Cardiac septum (tissue), 1 donor: ENCODE measurements at regions not wholly inside any gene's neighbourhood (a gene's known extent, or its start where the extent isn't known, plus 50 kb on each side); places are given as distances from the start of the nearest gene placed in this dataset.
"Not testable (repeated sequence)": the region's sequence is repeated elsewhere in the genome, so short reads cannot be mapped to it uniquely, and the experiment has no call there.

Source experiments
- DNase-seq: peaks from one replicate; pipeline ENCODE4 v3.0.0-alpha.2; 2020; ENCODE audit warnings: low spot score
- intact Hi-C: fragments of 100-400 bp; cut with DNase I; formaldehyde crosslinking; loops from one replicate; pipeline ENCODE4 v1.14.0; 2022
- donor health status: DM: no; HTN: no; CAD: no.

DNA sequence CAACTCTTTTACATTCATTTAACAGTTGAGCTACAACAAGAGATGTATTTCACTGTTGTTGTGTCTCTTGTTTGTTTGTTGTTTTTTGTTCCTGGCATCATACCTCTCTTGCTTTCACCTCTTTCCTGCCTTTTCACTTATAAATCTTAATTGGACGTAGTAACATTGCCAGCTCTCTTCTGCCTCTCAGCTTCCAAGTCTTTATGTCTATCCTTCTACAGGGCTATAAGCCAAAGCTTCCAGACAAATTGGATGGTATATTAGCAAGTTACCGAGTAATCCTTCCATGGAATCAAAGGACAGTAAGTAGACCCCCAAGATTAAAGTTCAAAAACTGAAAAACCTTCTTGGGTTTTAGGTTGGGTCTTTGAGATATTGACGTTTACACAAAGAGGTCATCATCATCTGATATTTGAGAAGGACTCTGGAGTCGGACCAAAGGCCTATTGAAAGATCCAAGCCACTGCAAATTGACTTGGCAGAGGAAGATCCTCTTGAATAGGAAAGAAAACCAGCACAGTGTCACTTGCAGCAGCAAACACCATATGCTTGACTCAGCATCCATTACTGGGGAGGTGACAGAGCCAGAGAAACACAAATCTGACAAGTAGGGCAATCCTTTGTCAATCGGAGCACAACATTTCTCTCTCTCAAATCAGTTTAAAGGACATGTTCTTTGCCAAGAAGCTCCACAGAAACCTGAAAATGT, 648.5 kb upstream of the NR2F2 start:
- intact Hi-C loops = no loop called here
- no peak for DNase-seq

DNA sequence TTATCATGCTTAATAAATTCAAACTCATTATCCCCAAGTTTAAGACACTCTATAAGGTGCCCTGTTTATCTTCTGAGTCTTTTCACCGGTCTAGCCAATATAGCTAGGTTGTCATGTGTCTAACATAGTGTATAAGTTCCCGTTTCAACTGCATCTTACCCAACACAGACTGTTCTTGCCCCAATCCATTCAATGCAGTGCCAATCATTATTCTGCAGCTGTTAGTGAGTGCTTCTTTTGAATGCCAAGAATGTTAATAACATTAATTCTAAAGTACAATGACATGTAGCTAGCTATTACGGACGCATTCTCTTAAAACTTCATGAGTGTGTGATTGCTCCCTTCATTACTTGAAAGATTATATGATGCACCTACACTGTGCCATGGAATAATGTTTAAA, 646.4 kb upstream of the NR2F2 start:
- intact Hi-C loops = no loop called here
- DNase-seq = no peak

DNA sequence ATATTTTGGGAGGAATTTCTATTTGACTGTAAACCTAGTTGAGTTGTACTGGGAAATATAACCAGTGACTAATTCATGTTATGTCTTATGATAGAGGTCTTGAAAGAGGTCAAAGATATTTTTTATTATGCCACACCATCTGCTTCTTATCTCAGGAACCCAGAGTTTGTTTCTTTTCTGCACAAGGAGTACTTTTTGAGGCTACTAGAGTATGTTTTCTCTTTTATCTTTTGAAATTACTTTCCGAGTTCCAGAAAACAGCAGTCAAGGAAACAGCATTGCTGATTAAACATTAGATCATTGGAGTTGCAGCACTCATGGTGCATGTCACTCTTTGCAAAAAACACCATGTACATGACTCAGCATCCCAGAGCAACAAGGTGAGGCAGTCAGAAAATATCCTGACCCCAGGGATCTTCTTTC, 645.8 kb upstream of the NR2F2 start:
- intact Hi-C loops = no loop called here
- DNase-seq = no peak

GRCh38 chr15:95687061-95687460, 643.4 kb upstream of the NR2F2 start:
- DNase-seq = no peak
- intact Hi-C loops = no loop called here

DNA sequence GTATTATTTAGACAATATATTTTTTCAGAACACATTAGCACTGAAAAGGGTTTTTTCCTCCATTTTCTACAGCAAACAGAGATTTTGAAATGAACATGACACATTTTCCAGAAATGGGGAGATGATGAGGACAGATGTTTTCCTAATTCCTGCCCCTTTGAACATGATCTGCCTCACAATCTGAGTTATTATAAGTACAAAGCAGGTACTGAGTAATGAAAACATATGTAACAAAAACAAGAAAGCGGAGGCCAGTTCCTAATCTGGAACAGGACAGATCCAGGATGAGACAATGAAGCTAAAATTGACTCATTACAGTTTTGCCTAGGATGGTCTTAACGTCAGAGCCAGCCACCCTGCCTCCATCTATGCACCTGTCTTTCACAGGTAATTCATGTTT, 642.8 kb upstream of the NR2F2 start:
- intact Hi-C loops = no loop called here
- DNase-seq = no peak

- no peak for DNase-seq
- intact Hi-C loops = no loop called here
These were observed 639.7 kb upstream of the NR2F2 start for GRCh38 chr15:95690631-95691340.

DNA sequence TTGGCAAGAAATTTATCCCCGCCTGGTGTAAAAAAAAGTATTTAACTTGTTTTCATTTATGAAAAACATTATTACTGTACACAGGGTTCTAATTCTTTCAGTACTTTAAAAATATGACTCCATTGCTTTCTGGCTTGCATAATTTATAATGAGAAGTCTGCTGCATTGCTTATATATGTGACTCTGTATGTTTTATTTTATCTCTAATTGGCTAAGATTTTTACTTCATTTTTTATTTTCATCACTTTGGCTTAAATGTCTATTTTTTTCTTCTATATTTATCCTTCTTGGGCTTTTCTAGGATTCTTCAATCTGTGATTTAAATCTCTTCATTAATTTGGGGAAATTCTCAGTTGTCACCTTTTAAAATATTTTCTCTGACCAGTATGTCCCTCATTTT, 636.6 kb upstream of the NR2F2 start:
- no peak for DNase-seq
- intact Hi-C loops = no loop called here

DNA sequence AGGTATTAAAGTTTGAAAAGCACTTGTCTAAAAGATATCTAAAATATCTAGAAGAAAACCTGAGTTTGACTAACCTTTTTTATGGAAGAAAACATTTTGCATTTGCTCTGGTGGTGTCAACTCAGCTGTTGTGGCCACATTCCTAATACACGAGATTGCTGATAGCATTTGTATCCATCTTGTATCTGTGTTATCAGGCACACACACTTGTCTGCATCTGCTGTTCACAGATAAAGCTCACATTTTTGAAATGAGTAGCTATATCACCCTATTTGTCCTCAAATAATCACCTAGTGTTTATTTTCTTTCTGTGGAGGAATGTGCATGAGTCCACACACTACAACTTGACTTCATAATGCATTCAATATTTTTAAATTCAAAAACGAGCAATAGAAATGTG, 632.3 kb upstream of the NR2F2 start:
- DNase-seq = no peak
- intact Hi-C loops = no loop called here

GRCh38 chr15:95698951-95699350, 631.5 kb upstream of the NR2F2 start:
- DNase-seq = no peak
- intact Hi-C loops = no loop called here

DNA sequence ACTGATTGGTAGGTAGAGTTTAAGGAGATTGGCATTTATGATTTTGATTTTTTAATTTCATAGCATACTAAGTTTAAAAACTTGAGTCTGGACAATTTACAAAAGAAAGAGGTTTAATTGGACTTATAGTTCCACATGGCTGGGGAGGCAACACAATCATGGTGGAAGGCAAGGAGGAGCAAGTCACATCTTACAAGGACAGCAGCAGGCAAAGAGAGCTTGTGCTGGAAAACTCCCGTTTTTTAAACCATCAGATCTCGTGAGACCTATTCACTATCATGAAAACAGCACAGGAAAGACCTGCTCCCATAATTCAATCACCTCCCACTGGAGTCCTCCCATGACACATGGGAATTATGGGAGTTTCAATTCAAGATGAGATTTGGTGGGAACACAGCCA, 630.9 kb upstream of the NR2F2 start:
- intact Hi-C loops = no loop called here
- DNase-seq = no peak

GRCh38 chr15:95700692-95701091, 629.8 kb upstream of the NR2F2 start:
- DNase-seq, intact Hi-C loops: not testable (repeated sequence)

- intact Hi-C loops = no loop called here
These were observed 629.1 kb upstream of the NR2F2 start for GRCh38 chr15:95701410-95701809.

GRCh38 chr15:95709959-95710695, 620.4 kb upstream of the NR2F2 start:
- no peak for DNase-seq
- intact Hi-C loops = no loop called here

More at GRCh38 chr15:95701410-95701809, 629.1 kb upstream of the NR2F2 start:
- no peak for DNase-seq

DNA sequence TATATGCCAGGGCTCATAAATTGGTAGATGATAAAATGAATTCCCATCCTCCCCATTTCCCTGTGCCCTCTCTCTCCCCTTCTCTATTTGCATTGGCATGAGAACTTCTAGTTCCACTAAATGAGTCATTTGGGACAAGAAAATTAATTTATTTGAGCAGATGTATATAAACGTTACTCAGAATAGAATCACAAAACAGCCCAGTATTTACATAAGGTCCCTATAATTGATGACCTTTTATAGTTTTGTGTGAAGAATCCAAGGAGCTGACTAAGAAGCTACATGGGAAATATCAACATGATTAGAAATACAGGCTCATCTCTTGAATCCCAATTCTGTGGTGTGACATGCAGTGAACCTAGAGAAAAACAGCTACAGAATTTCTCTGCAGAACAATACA, 617.7 kb upstream of the NR2F2 start:
- intact Hi-C loops = no loop called here
- no peak for DNase-seq

DNA sequence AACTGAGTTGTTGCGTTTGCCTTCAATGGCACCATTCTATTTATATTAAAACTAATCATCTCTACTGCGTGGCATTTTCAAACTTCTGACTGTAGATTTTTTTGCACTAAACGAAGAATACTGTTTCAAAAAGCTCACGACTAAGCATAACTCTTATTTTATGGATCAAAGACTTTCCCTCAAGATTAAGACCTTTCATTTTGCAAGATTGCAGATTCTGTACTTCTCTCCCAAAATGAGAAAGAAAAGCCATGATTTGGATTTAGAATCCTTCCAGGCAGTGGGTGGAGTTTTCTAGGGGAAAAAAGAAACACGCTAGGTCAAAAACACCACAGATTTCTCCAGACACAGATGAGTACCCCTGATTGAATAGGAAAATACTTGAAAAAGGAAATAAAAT, 617.2 kb upstream of the NR2F2 start:
- intact Hi-C loops = no loop called here
- DNase-seq = no peak

GRCh38 chr15:95715116-95715903, 615.2 kb upstream of the NR2F2 start:
- intact Hi-C loops = no loop called here
- DNase-seq = no peak

DNA sequence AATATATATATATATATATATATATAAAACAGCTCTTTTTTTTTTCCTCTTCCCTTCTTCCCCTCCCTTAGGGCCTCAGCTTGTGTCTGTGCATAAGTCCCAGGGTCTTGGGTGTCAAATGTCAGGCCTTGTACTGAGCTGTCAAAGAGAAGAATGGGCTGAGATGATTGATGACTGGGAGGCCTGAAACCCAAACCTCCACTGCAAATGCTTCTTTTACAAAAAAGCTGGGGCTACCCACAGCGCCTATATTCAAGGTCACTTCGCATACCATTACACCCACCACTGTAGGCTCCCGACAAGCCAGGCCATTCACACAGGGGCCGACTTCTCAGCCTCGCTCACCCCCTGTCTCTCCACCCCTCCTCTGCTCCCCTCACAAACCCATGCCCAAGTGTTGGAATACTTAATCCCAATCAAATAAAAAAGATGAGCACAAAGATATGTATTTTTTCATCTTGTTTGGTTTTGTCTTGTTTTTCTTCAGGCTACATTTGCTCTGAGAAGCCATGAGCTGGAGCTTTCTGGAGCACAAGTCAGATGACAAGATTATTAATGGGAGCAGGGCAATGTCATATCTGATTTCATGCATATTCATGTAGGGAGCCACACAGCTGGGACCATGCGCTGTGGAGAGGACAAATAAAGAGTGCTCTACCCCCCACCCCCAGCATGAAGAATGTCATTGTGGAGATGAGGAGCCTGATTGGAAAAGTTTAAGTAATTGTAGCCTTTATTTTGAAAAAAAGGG, 614.4 kb upstream of the NR2F2 start:
- intact Hi-C loops = no loop called here
- DNase-seq = no peak

- DNase-seq = no peak
- intact Hi-C loops = no loop called here
These were observed 613.8 kb upstream of the NR2F2 start for GRCh38 chr15:95716708-95717107.

DNA sequence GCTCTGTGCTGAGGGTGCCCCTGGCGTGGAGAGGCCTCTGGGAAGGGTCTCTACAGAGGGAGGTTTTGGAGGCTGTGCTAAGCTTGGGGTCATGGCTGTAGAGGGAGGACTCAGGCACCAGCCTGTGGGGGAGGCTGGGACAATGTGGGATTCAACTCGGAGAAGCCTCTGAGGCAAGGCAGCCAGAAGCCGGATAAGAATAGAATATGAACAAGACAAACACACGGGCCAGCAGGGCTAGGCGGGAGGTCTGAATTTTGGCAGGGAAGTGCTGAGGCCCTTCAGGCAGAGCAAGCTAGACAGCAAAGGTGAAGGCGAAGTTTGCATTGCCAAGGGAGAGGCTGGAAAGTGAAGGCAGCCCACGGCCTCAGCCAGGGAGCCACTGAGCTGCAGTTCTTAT, 612.1 kb upstream of the NR2F2 start:
- intact Hi-C loops = no loop called here
- DNase-seq = peak; percentile 78
